ENCODE measurements at regions not wholly inside any gene's neighbourhood (a gene's known extent, or its start where the extent isn't known, plus 50 kb on each side); places are given as distances from the start of the nearest gene placed in this dataset.

DNA sequence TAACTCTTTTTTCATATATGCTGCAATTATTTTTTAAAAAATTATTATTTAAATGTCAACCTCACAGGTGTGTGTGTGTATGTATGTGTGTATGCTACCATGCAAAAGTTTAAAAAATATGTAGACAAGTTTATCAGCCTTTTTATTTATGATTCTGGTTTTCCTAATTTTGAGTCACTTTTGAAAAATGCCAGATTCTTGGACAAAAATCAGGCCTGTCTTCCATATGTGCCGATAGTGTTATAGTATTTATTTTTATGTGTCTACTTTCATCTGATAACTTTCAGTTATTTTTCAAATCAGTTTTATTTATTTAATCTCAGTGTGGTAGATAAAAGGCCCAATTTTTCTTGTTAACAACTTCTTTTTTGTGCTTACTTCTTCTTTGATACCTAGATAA, 176.2 kb downstream of the RDH14 start:
- H3K27ac Mint-ChIP-seq = no peak overlapping the region
- Histone ChIP-seq H3K14ac (ENCODE audit: insufficient read depth, low read length) (no peak overlapping the region), H2BK20ac (ENCODE audit: low read depth, low read length, poor library complexity, severe bottlenecking) (no peak overlapping the region), H4K20me1 (ENCODE audit: control insufficient read depth, insufficient read depth, insufficient read length) (no peaks in the 10 kb centered on the region), H4K8ac (replicated peaks; ENCODE audit: insufficient read length, low read depth, low read length) (no peak overlapping the region), H3K56ac (ENCODE audit: insufficient read length, low read depth, low read length) (no peak overlapping the region), H2BK12ac (ENCODE audit: insufficient read length, low read depth, low read length) (no peak overlapping the region), H3K27ac (ENCODE audit: insufficient read length, low read depth, low read length) (no peak overlapping the region), H2AK5ac (ENCODE audit: insufficient read length, low read length) (no peak overlapping the region), H3K4me2 (ENCODE audit: insufficient read depth, insufficient read length, low read length) (no peak overlapping the region), H4K91ac (ENCODE audit: insufficient read length, low read depth, low read length) (no peak overlapping the region), H2BK5ac (ENCODE audit: insufficient read length, low read length) (no peak overlapping the region), H2BK15ac (ENCODE audit: low read depth, low read length) (no peak overlapping the region), H3K9me3 (ENCODE audit: control insufficient read depth, low read depth, low read length) (no peaks in the 10 kb centered on the region), H3K23ac (ENCODE audit: insufficient read length, low read depth, low read length) (no peak overlapping the region), H3K23me2 (ENCODE audit: insufficient read length, low read depth, low read length, poor library complexity, severe bottlenecking) (no peaks in the 10 kb centered on the region), H3T11ph (ENCODE audit: low read length) (no peak overlapping the region), H3K79me1 (ENCODE audit: insufficient read depth, low read depth, low read length, poor library complexity, severe bottlenecking) (no peaks in the 10 kb centered on the region), H3K4me1 (ENCODE audit: insufficient read depth, low read length) (no peaks in the 10 kb centered on the region), H3K9ac (ENCODE audit: extremely low read depth, insufficient read length, low read length) (no peak overlapping the region), H3K4ac (ENCODE audit: low read depth, low read length) (no peak overlapping the region), H4K5ac (ENCODE audit: insufficient read length, low read depth, low read length) (no peak overlapping the region), H3K79me2 (ENCODE audit: insufficient read depth, low read length) (no peaks in the 10 kb centered on the region), H2AFZ (ENCODE audit: low read length) (no peak overlapping the region), H3K18ac (ENCODE audit: insufficient read length, low read depth, low read length) (no peak overlapping the region), H3K27me3 (ENCODE audit: insufficient read depth, low read length) (no peaks in the 10 kb centered on the region), H2BK120ac (ENCODE audit: low read depth, low read length, poor library complexity, severe bottlenecking) (no peak overlapping the region)
- H3K27me3 Mint-ChIP-seq (ENCODE audit: low read depth) = peaks cover 4% of the 10 kb centered on the region
- TF ChIP-seq, protein P1, sequence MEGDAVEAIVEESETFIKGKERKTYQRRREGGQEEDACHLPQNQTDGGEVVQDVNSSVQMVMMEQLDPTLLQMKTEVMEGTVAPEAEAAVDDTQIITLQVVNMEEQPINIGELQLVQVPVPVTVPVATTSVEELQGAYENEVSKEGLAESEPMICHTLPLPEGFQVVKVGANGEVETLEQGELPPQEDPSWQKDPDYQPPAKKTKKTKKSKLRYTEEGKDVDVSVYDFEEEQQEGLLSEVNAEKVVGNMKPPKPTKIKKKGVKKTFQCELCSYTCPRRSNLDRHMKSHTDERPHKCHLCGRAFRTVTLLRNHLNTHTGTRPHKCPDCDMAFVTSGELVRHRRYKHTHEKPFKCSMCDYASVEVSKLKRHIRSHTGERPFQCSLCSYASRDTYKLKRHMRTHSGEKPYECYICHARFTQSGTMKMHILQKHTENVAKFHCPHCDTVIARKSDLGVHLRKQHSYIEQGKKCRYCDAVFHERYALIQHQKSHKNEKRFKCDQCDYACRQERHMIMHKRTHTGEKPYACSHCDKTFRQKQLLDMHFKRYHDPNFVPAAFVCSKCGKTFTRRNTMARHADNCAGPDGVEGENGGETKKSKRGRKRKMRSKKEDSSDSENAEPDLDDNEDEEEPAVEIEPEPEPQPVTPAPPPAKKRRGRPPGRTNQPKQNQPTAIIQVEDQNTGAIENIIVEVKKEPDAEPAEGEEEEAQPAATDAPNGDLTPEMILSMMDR (conservative IDR thresholded peaks at IDR 0.05) = no peak
- H3K4me1 Mint-ChIP-seq = peaks cover 2 to 5% of the 10 kb centered on the region in 2 experiments; a peak in 3 of 4 replicates
- no peaks in the 10 kb centered on the region for H3K9me3 Mint-ChIP-seq
- no peak for DNase-seq
- WGBS (ENCODE audit: extremely low coverage, insufficient read length, low lambda C conversion rate) = no CpG with 5 or more reads among the region's 1 CpG
- no peaks in the 10 kb centered on the region for H3K36me3 Mint-ChIP-seq (ENCODE audit: insufficient read depth in 1 of 3, low read depth in 3 of 3)
- H3K4me3 Mint-ChIP-seq = no peak overlapping the region
